Gastrocnemius medialis (tissue), 4 donors: ENCODE measurements at regions not wholly inside any gene's neighbourhood (a gene's known extent, or its start where the extent isn't known, plus 50 kb on each side); places are given as distances from the start of the nearest gene placed in this dataset.

Experiments used
- ATAC-seq, 2 donors: fragments of 150-250 bp; one replicate each; pipeline ENCODE4 v1.9.1; 2016
- DNase-seq, 2 donors: peaks; one replicate each; pipeline ENCODE4 v3.0.0-alpha.2; 2019
- H3K27ac ChIP-seq, 4 donors: fragments of 200-600 bp; sonication (generic); 1 replicate in 1 of 4; 2 replicates in 3 of 4; pipeline ENCODE4 v1.5.1; 2016 to 2018; ENCODE audit warnings: mild to moderate bottlenecking in 2 of 4, moderate library complexity in 1 of 4
- H3K27me3 ChIP-seq, 3 donors: fragments of 200-600 bp; sonication (generic) in 2 of 3; 1 replicate in 1 of 3; 2 replicates in 2 of 3; pipeline versions ENCODE4 v1.5.1 to v1.6.0; 2016 to 2019; ENCODE audit warnings: mild to moderate bottlenecking in 1 of 3, moderate library complexity in 1 of 3
- H3K36me3 ChIP-seq, 2 donors: fragments of 200-600 bp; sonication (generic) in 1 of 2; one replicate each; pipeline ENCODE4 v1.5.1; 2017 to 2018
- H3K4me1 ChIP-seq, 2 donors: fragments of 200-600 bp; sonication (generic) in 1 of 2; one replicate each; pipeline ENCODE4 v1.5.1; 2016 to 2017; ENCODE audit warnings: mild to moderate bottlenecking in 2 of 2
- H3K4me3 ChIP-seq, 4 donors: fragments of 200-600 bp; sonication (generic) in 3 of 4; 1 replicate in 1 of 4; 2 replicates in 3 of 4; pipeline ENCODE4 v1.5.1; 2016 to 2019; ENCODE audit warnings: mild to moderate bottlenecking in 2 of 4
- H3K9me3 ChIP-seq, 3 donors: fragments of 200-600 bp; sonication (generic) in 2 of 3; 1 replicate in 1 of 3; 2 replicates in 2 of 3; pipeline ENCODE4 v1.5.1; 2016 to 2019
- POLR2A ChIP-seq, 2 donors: fragments of 450-650 bp; IDR thresholded peaks; one replicate each; pipeline ENCODE4 v1.6.1; 2017; ENCODE audit warnings: antibody characterized with exemption in 2 of 2, mild to moderate bottlenecking in 2 of 2, moderate library complexity in 2 of 2
- in situ Hi-C, 4 donors: fragments of 200-750 bp; cut with MboI; loops; one replicate each; pipeline versions ENCODE4 v1.15.0 to v1.8.0; 2017; ENCODE audit warnings: low sequenced_read_pairs in 4 of 4
- intact Hi-C: fragments of 100-400 bp; cut with DNase I; formaldehyde crosslinking; loops from one replicate; pipeline ENCODE4 v1.15.1; 2023; ENCODE audit warnings: low total_unique reads
- TF ChIP-seq, protein P1 (sequence below), 5 experiments: fragments of 450-650 bp in 3 of 5; fragments of 200-600 bp in 2 of 5; sonication (generic) in 2 of 5; IDR thresholded peaks in 4 of 5; conservative IDR thresholded peaks in 1 of 5; 1 replicate in 4 of 5; 2 replicates in 1 of 5; pipeline ENCODE4 v1.5.1; 2016 to 2019; ENCODE audit warnings: antibody characterized with exemption in 5 of 5, mild to moderate bottlenecking in 3 of 5, moderate library complexity in 3 of 5

DNA sequence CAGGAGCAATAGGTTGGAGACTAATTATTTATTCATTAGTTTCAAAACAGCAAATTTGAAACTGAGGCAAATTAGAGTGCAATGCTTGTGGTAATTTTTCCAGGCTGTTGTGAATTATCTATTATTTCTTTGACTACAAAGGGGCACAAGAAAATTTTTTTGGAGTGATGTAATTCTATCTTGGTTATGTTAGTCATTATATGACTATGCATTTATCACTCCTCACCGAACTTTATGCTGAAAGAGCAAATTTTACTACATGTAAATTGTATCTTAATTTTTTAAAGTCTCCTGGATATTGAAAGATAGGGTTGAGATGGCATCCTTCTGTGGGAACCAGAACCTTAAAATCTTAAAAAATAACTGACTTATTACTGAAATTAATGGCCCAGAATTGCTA lies 320.0 kb upstream of the ROBO1 start:
- intact Hi-C loops = no loop called here
- H3K9me3 ChIP-seq = no peaks in the 10 kb centered on the region
- H3K27ac ChIP-seq = no peak overlapping the region
- no peaks in the 10 kb centered on the region for H3K4me1 ChIP-seq
- H3K36me3 ChIP-seq = no peaks in the 10 kb centered on the region
- no peak overlapping the region for H3K4me3 ChIP-seq
- DNase-seq (no peak), ATAC-seq (no peak)
- H3K27me3 ChIP-seq = no peaks in the 10 kb centered on the region
- TF ChIP-seq POLR2A (IDR thresholded peaks at IDR 0.05) = no peak
- in situ Hi-C loops = no loop called here

DNA sequence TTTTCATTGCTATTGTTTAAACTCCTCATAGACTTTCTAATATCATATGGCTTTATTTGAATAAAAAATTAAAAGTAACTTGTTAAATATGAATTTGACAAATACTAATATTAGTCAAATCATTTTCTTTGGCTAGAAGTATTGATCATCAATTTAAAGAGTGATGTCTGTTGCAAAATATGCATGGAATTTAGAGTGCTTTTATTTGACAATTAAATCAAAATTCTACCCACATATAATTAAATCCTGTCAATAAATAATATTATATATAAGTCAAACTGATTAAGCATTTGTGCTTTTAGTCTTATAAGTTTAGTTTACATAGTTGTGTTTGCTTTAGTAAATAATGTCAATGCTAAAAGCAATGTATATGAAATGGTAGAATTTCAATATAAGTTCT lies 318.6 kb upstream of the ROBO1 start:
- H3K36me3 ChIP-seq = no peaks in the 10 kb centered on the region
- H3K4me1 ChIP-seq = no peaks in the 10 kb centered on the region
- no peaks in the 10 kb centered on the region for H3K9me3 ChIP-seq
- ATAC-seq (no peak), DNase-seq (no peak)
- no peak overlapping the region for H3K27ac ChIP-seq
- no peak overlapping the region for H3K4me3 ChIP-seq
- in situ Hi-C loops (no loop called here), intact Hi-C loops (no loop called here)
- H3K27me3 ChIP-seq = no peaks in the 10 kb centered on the region
- TF ChIP-seq, protein P1, sequence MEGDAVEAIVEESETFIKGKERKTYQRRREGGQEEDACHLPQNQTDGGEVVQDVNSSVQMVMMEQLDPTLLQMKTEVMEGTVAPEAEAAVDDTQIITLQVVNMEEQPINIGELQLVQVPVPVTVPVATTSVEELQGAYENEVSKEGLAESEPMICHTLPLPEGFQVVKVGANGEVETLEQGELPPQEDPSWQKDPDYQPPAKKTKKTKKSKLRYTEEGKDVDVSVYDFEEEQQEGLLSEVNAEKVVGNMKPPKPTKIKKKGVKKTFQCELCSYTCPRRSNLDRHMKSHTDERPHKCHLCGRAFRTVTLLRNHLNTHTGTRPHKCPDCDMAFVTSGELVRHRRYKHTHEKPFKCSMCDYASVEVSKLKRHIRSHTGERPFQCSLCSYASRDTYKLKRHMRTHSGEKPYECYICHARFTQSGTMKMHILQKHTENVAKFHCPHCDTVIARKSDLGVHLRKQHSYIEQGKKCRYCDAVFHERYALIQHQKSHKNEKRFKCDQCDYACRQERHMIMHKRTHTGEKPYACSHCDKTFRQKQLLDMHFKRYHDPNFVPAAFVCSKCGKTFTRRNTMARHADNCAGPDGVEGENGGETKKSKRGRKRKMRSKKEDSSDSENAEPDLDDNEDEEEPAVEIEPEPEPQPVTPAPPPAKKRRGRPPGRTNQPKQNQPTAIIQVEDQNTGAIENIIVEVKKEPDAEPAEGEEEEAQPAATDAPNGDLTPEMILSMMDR (IDR thresholded peaks at IDR 0.05 in 4 of 5, conservative IDR thresholded peaks at IDR 0.05 in 1 of 5) = no peak
- TF ChIP-seq POLR2A (IDR thresholded peaks at IDR 0.05) = no peak

DNA sequence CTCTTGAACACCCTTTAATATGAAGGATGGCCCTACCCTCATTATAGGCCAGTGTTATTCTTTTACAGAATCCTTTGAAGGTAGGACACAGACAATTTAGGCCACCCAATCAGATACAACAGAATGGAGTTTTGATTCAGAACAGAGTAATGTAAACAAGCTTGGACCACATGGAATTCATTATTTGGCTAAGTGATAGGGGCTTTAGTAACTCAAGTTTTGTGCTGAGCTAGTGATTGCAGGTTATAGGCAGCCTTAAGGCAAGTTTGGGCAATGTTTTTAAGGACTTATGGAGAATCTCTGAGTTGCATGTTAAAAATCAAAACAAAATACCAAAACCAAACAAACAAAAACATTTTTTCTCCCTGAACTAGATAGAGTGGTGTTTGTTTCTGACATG lies 312.1 kb upstream of the ROBO1 start:
- intact Hi-C loops = no loop called here
- DNase-seq (no peak), ATAC-seq (no peak)
- no peaks in the 10 kb centered on the region for H3K4me1 ChIP-seq
- H3K27ac ChIP-seq = no peak overlapping the region
- no peaks in the 10 kb centered on the region for H3K27me3 ChIP-seq
- no peaks in the 10 kb centered on the region for H3K36me3 ChIP-seq
- no peaks in the 10 kb centered on the region for H3K9me3 ChIP-seq
- no peak overlapping the region for H3K4me3 ChIP-seq
- TF ChIP-seq, protein P1 (IDR thresholded peaks at IDR 0.05 in 4 of 5, conservative IDR thresholded peaks at IDR 0.05 in 1 of 5) = no peak
- no peak for TF ChIP-seq POLR2A (IDR thresholded peaks at IDR 0.05)
- in situ Hi-C loops = no loop called here

DNA sequence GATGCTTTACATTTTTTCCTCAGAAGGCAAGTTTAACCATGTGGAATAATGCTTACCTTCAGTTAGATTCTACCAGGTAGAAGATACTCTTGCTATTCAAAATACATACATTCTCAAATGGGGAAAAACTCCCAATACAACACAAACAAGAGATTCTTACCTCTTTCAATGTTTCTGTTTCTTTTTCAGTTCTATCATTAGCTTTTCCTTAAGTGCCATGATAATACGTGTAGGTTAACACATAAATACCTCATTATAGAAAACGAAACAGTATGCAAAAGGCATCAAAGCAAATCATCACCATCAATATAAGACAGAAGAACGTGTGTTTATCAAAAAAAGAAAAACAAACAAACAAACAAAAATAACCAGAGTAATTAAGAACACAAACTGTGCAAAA lies 300.7 kb upstream of the ROBO1 start:
- H3K4me3 ChIP-seq = no peak overlapping the region
- intact Hi-C loops (no loop called here), in situ Hi-C loops (no loop called here)
- no peak for DNase-seq
- no peak for TF ChIP-seq POLR2A (IDR thresholded peaks at IDR 0.05)
- TF ChIP-seq, protein P1 (IDR thresholded peaks at IDR 0.05 in 4 of 5, conservative IDR thresholded peaks at IDR 0.05 in 1 of 5) = no peak
- H3K27me3 ChIP-seq = no peaks in the 10 kb centered on the region
- no peaks in the 10 kb centered on the region for H3K9me3 ChIP-seq
- no peak for ATAC-seq
- H3K4me1 ChIP-seq = no peaks in the 10 kb centered on the region
- no peak overlapping the region for H3K27ac ChIP-seq
- no peaks in the 10 kb centered on the region for H3K36me3 ChIP-seq

DNA sequence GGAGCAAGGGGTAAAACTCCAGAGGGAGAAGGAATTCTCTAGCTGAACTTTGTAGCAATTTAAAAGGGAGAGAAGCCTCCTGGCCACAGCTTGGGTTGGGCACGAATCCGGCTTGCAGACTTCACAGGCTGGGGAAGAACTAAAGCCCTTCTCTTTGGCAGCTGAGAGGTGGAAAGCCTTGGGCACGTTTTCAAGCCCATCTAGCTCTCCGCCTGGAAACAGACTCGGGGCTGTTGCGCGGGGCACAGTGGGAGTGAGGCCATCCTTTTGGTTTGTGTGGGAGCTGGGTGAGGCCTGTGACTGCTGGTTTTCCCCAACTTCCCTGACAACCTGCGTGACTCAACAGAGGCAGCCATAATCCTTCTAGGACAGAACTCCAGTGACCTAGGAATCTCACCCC lies 295.7 kb upstream of the ROBO1 start:
- no peaks in the 10 kb centered on the region for H3K27me3 ChIP-seq
- in situ Hi-C loops = no loop called here
- no peaks in the 10 kb centered on the region for H3K4me1 ChIP-seq
- ATAC-seq (no peak), DNase-seq (no peak)
- TF ChIP-seq, protein P1 (IDR thresholded peaks at IDR 0.05 in 4 of 5, conservative IDR thresholded peaks at IDR 0.05 in 1 of 5) = no peak
- no peak for TF ChIP-seq POLR2A (IDR thresholded peaks at IDR 0.05)
- no peaks in the 10 kb centered on the region for H3K36me3 ChIP-seq
- H3K4me3 ChIP-seq = no peak overlapping the region
- intact Hi-C loops = no loop called here
- H3K9me3 ChIP-seq = no peaks in the 10 kb centered on the region
- no peak overlapping the region for H3K27ac ChIP-seq
